ENCODE measurements at regions not wholly inside any gene's neighbourhood (a gene's known extent, or its start where the extent isn't known, plus 50 kb on each side); places are given as distances from the start of the nearest gene placed in this dataset.

- DNase-seq (ENCODE audit: low spot score) = no peak
Measured at GRCh38 chr2:234768608-234769196, 183.1 kb upstream of the SH3BP4 start.

DNA sequence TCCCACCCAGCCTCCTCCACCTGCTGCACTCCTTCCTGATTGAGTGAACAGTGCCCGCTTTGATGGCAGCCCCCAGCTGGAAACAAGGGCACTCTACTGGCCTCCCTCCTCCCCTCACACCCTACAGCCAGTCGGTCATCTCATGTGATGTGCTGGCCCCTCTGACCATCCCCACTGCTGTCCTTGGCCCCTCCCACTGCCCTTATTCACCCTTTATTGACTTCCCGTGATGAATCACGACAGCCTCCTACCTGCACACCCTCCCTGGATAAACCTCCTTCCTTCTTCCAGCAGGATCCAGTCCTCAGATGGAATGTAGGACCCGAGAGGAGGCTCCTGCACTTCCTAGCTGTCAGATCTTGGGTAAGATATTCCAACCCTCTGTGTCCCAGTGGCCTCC is 186.5 kb upstream of the SH3BP4 start:
- no peak for DNase-seq (ENCODE audit: low spot score)

DNA sequence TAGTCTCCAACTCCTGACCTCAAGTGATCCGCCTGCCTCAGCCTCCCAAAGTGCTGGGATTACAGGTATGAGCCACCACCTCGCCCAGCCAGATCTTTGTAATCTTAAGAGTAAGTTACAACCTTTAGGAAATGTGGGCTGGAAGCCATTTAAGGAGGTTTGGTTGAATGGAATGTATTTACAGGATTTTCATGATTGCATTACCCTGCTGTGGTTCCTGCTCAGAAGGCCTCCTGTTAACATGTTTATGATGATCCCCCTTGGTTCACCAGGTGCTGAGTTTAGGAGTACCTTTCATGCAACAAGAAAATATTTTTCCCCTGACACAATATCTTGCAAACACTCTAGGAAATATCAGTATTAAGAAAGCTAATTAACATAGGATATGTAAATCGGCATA is 187.4 kb upstream of the SH3BP4 start:
- DNase-seq (ENCODE audit: low spot score) = no peak

- DNase-seq (ENCODE audit: low spot score) = no peak
Measured at GRCh38 chr2:234763002-234763873, 188.6 kb upstream of the SH3BP4 start.

DNA sequence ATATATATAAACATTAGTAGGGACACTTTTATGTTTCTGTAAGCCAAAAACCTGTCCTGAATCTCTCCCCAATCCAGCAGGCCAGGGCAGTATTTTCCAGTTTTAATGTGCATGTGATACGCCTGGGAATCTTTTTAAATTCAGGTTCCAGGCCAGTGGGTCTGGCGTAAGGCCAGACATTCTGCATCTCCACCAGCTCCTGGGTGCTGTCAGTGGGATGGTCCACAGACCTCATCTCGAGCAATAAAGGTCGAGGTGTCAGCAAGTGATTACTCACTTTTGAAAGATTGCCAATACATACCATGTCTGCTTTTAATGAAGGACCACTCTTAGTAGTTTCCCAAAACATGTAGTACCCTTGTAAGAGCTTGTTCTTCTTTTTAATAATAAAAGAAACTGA is 189.9 kb upstream of the SH3BP4 start:
- no peak for DNase-seq (ENCODE audit: low spot score)

GRCh38 chr2:234754126-234754525 is 197.7 kb upstream of the SH3BP4 start:
- no peak for DNase-seq (ENCODE audit: low spot score)

GRCh38 chr2:234753701-234754100 is 198.1 kb upstream of the SH3BP4 start:
- DNase-seq (ENCODE audit: low spot score) = no peak

GRCh38 chr2:234752966-234753365 is 198.9 kb upstream of the SH3BP4 start:
- DNase-seq (ENCODE audit: low spot score) = no peak

DNA sequence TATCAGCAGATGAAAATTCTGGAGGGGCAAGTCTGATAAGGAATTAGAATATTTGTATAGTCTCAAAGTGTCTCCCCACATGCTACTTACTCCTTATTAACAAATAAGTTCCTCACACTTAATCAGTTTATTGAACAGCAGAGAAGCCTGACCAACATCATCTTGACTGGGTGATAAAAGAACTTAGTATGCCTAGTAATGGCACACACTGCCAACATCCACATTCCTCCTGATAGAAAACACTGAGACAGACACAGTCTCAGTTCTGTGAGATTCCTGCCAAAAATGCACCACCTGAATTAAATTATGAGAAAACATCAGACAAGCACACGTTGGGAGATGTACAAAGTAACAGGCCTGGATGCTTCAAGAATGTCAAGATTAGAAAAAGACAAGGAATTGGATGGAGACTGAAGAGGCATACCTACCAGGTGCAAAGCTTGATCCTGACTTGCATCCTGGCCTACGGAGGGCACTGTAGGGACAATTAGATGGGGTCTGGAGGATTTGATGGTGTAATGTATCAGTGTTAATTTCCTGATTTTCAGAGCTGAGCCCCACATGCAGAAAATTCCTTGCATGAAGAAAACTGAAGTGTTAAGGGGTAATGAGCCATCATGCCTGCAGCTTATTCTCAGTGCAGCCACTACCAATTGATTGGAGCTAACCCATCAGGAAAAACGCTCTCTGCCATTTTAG is 200.4 kb upstream of the SH3BP4 start:
- no peak for DNase-seq (ENCODE audit: low spot score)

DNA sequence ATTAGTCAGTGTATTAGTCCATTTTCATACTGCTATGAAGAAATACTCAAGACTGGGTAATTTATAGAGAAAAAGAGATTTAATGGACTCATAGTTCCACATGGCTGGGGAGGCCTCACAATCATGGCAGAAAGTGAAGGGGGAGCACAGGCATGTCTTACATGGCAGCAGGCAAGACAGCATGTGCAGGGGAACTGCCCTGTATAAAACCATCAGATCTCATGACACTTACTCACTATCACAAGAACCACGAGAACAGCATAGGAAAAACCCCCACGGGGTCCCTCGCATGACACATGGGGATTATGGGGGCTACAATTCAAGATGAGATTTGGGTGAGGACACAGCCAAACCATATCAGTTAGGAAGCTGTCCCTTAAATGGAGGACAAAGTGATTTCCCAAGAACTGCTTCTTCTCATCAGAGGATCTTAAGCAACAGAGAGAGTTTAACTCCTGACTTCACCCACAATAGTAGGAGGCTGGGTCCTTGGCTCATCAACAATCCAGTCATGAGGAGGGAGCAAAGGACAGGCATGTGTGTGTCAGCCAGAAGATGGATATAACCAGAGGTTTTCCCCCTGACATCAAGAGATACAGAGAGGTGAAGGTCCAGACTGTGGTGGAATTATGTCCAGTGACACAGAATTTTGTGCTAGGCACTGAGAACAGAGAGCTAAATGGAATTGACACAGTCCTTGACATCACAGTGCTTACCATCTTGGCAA is 203.8 kb upstream of the SH3BP4 start:
- no peak for DNase-seq (ENCODE audit: low spot score)

DNA sequence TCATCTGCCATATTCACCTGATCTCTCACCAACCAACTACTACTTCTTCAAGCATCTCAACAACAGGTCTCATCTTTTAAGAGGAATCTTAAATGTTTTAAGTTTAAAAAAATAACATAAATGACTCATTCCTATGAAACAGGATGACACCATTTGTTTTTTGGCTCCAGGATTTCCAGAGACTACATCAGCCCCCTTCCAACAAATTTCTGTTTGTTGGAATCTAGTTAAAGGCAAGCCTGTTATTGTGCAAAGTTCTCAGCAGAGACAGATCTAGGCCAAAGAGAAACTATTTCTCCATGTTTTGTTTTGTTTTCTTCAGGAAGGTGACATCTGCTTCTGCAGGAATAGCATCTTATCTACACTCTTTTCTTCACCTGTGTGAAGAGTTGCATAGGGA is 204.8 kb upstream of the SH3BP4 start:
- no peak for DNase-seq (ENCODE audit: low spot score)

GRCh38 chr2:234745347-234745746 is 206.5 kb upstream of the SH3BP4 start:
- DNase-seq (ENCODE audit: low spot score) = peak; percentile 12

- DNase-seq (ENCODE audit: low spot score) = no peak
Measured at GRCh38 chr2:234741976-234742375, 209.8 kb upstream of the SH3BP4 start.

DNA sequence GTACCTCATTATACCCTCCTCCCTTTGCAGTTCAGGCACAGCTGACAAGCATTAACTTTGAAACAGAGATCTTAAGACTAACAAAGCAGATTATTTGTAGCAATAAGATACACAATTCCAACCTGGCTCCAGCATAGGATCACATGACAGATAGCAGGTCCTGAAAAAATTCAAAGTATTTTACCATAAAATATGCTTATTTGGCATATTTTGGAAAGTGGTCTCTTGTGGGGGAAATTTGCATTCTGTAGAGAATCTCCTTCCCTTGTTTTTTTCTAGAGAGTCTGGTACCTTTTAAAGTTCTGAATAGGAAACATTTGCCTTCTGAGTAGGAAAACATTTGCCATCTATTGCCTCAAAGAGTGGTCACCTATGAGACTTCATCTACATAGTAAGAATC is 212.8 kb upstream of the SH3BP4 start:
- DNase-seq (ENCODE audit: low spot score) = no peak

DNA sequence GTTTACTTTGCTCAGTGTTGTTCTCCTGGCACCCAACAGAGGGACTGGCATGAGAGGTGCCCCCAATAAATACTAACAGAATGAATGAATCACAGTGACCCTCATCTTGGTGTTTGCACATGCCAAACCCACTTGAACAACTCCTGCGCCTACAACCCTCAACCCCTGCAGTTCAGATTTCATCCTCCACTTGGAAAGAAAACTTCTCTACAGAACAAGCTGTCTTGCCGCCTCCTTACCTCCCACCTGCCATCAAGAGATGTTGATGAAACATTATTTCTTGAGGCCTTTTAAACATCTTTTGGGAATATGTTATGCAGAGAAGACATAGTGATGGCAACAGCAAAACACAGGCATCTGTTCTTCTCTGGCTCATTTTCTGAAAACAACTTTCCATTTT is 216.0 kb upstream of the SH3BP4 start:
- DNase-seq (ENCODE audit: low spot score) = no peak

GRCh38 chr2:234733795-234734600 is 217.8 kb upstream of the SH3BP4 start:
- no peak for DNase-seq (ENCODE audit: low spot score)

DNA sequence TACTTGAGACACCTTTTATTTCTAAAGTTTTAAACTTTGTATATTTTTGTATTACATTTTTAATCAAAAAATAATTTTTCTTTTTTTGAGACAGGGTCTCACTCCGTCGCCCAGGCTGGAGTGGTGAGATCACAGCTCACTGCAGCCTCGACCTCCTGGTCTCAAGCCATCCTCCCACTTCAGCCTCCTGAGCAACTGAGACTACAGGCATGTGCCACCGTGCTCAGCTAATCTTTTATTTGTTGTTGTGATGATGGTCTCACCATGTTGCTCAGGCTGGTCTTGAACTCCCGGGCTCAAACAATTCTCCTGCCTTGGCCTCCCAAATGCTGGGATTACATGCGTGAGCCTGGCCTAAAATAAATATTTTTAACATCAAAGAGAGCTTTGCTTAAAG is 218.7 kb upstream of the SH3BP4 start:
- no peak for DNase-seq (ENCODE audit: low spot score)

DNA sequence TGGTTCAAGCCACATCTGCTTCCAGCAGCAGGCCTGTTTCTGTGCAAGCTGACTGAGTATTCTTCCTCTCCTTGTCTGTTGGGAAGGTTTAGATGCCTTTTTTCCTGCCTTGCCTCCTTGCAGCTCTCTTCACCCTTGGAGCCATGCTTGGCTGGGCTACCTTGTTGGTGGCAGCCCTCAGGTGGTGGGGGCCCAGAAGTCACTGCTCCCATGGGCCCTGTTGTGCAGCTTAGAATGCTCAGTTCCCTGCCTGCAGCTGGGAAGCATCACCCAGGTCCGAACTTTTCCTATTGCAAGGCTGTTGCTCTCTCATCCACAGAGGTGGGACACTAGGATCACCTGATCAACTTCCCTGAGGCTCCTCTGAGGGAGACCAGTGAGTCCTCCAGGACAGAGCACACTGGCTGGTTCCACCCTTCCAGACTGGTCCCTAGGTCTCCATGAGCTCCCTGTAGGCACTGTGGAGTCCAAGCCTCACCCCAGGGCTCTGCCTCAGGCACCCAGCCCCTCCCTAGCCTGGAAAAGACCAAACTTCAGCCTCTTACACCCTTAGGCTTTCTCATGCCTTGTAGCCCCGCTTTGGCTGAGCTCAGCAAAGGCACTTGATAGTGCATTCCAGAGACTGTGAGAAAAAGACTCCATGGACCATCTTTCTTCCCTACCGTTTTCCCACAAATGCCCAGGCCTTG is 219.3 kb upstream of the SH3BP4 start:
- no peak for DNase-seq (ENCODE audit: low spot score)

DNA sequence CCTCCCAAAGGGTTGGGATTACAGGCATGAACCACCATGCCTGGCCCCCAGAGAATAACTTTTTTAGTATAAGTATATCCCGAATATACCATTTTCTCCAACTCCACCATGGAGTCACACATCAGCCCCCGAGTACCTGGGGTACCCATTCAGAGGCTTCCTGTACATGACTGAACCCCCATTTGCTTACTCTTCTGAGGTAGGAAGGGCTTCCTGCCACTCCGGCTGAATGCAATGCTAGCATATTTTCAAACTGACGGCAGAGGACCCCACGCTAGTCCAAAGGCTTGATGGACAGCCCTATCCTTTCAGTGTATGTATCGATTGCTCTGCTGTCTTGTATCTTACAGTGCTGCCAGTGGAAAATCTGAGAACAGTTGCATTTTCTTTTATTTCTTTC is 220.6 kb upstream of the SH3BP4 start:
- DNase-seq (ENCODE audit: low spot score) = no peak

GRCh38 chr2:234730066-234730640 is 221.7 kb upstream of the SH3BP4 start:
- DNase-seq (ENCODE audit: low spot score) = no peak

Measured in HuH-7 (cell line).